22Rv1 (cell line): ENCODE measurements at regions not wholly inside any gene's neighbourhood (a gene's known extent, or its start where the extent isn't known, plus 50 kb on each side); places are given as distances from the start of the nearest gene placed in this dataset.

Experiments
- ZFX ChIP-seq: fragments of 450-650 bp; IDR thresholded peaks from 2 replicates; pipeline ENCODE4 v1.6.1; 2017; ENCODE audit warnings: antibody characterized with exemption, borderline replicate concordance
- TF ChIP-seq, protein P1 (sequence below): fragments of 450-650 bp; IDR thresholded peaks from 2 replicates; pipeline ENCODE4 v1.5.1; 2017; ENCODE audit warnings: mild to moderate bottlenecking

DNA sequence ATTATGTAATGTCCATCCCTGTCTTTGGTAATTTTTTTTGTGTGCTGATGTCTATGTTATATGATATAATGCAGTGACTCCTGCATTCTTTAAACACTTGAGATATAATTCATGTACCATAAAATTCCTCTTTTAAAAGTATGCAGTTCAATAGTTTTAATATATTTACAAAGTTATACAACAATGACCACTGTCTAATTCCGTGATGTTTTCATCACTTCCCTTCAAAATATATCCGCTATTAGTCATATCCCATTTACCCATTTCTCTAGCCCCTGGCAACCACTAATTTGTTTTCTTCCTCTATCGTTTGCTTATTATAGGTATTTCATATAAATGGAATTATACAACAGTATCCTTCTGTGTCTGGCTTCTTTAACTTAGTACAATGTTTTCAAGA lies 64.9 kb upstream of the SUCLG2 start:
- TF ChIP-seq, protein P1, sequence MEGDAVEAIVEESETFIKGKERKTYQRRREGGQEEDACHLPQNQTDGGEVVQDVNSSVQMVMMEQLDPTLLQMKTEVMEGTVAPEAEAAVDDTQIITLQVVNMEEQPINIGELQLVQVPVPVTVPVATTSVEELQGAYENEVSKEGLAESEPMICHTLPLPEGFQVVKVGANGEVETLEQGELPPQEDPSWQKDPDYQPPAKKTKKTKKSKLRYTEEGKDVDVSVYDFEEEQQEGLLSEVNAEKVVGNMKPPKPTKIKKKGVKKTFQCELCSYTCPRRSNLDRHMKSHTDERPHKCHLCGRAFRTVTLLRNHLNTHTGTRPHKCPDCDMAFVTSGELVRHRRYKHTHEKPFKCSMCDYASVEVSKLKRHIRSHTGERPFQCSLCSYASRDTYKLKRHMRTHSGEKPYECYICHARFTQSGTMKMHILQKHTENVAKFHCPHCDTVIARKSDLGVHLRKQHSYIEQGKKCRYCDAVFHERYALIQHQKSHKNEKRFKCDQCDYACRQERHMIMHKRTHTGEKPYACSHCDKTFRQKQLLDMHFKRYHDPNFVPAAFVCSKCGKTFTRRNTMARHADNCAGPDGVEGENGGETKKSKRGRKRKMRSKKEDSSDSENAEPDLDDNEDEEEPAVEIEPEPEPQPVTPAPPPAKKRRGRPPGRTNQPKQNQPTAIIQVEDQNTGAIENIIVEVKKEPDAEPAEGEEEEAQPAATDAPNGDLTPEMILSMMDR, result no peak
- no peak for TF ChIP-seq ZFX
